H1 (cell line): ENCODE measurements at regions not wholly inside any gene's neighbourhood (a gene's known extent, or its start where the extent isn't known, plus 50 kb on each side); places are given as distances from the start of the nearest gene placed in this dataset.

Experiments used
- CTCF ChIA-PET: fragments of 300-600 bp; sonication (Branson Sonifier 250); formaldehyde crosslinking; loops from one replicate; lab custom pipeline; 2021; ENCODE audit not compliant: partially characterized antibody; lab: Charles Lee
- POLR2A ChIA-PET: fragments of 300-600 bp; sonication (Branson Sonifier 250); formaldehyde crosslinking; loops from one replicate; lab custom pipeline; 2021; ENCODE audit warnings: inconsistent platforms; ENCODE audit not compliant: partially characterized antibody; lab: Charles Lee
- DNase-seq, 2 experiments: peaks; one replicate each; pipeline versions ENCODE4 v3.0.0 to v3.0.0-alpha.2; 2010 to 2022; ENCODE audit warnings: low spot score in 2 of 2, low read depth in 1 of 2, mixed read lengths in 1 of 2
- FAIRE-seq: peaks from 2 replicates; lab custom pipeline; 2011; peaks lifted over from hg19 to GRCh38; lab: Jason Lieb, UNC
- H2AFZ ChIP-seq: 2 replicates; pipeline ENCODE4 v1.8.1; 2012; ENCODE audit warnings: low read length, inconsistent platforms
- H2AK5ac ChIP-seq: 2 replicates; pipeline ENCODE4 v1.6.1; 2013; ENCODE audit warnings: low read depth, low read length
- H2BK120ac ChIP-seq: replicated peaks from 2 replicates; pipeline ENCODE3; 2013; ENCODE audit warnings: low read depth, low read length, inconsistent platforms
- H2BK12ac ChIP-seq: 2 replicates; pipeline ENCODE4 v1.6.1; 2013; ENCODE audit warnings: low read depth, low read length
- H2BK15ac ChIP-seq: 2 replicates; pipeline ENCODE4 v1.6.1; 2013; ENCODE audit warnings: low read length
- H2BK20ac ChIP-seq: 2 replicates; pipeline ENCODE4 v1.6.1; 2013; ENCODE audit warnings: low read length
- H2BK5ac ChIP-seq: 2 replicates; pipeline ENCODE4 v1.6.1; 2013; ENCODE audit warnings: low read depth, low read length
- H3K14ac ChIP-seq: 2 replicates; pipeline ENCODE4 v1.6.1; 2013; ENCODE audit warnings: inconsistent platforms; ENCODE audit not compliant: insufficient read length
- H3K18ac ChIP-seq: 2 replicates; pipeline ENCODE4 v1.6.1; 2013; ENCODE audit warnings: low read length; ENCODE audit errors: extremely low read depth
- H3K23ac ChIP-seq: 2 replicates; pipeline ENCODE4 v1.6.1; 2013; ENCODE audit warnings: inconsistent platforms; ENCODE audit not compliant: insufficient read length
- H3K23me2 ChIP-seq: 2 replicates; pipeline ENCODE4 v1.6.1; 2013; ENCODE audit warnings: low read depth, low read length
- H3K27ac ChIP-seq: 2 replicates; pipeline ENCODE4 v1.6.1; 2011; ENCODE audit warnings: low read depth, low read length, inconsistent platforms
- H3K27me3 ChIP-seq, 4 experiments: replicated peaks in 1 of 4; 1 replicate in 1 of 4; 2 replicates in 3 of 4; pipeline versions ENCODE4 v1.6.1 to v1.8.1; 2011 to 2013; ENCODE audit warnings: low read length in 3 of 4, mild to moderate bottlenecking in 3 of 4, inconsistent platforms in 2 of 4, mixed read lengths in 2 of 4, moderate library complexity in 1 of 4; ENCODE audit not compliant: control insufficient read depth in 3 of 4, insufficient read depth in 3 of 4; ENCODE audit errors: extremely low read depth in 1 of 4
- H3K36me3 ChIP-seq, 4 experiments: 2 replicates each; pipeline versions ENCODE4 v1.6.1 to v1.8.1; 2011 to 2013; ENCODE audit warnings: mild to moderate bottlenecking in 4 of 4, low read length in 3 of 4, moderate library complexity in 2 of 4, control low read depth in 1 of 4, inconsistent platforms in 1 of 4; ENCODE audit not compliant: insufficient read depth in 4 of 4, control insufficient read depth in 2 of 4
- H3K4ac ChIP-seq: replicated peaks from 2 replicates; pipeline ENCODE3; 2013; ENCODE audit warnings: low read length, low read depth, mixed read lengths, inconsistent platforms; ENCODE audit not compliant: insufficient read length
- H3K4me1 ChIP-seq, 4 experiments: replicated peaks in 1 of 4; 1 replicate in 1 of 4; 2 replicates in 3 of 4; pipeline versions ENCODE4 v1.6.1 to v1.8.1; 2011 to 2013; ENCODE audit warnings: low read length in 3 of 4, inconsistent platforms in 2 of 4, mixed read lengths in 1 of 4; ENCODE audit not compliant: insufficient read depth in 4 of 4, control insufficient read depth in 3 of 4
- H3K4me2 ChIP-seq, 2 experiments: 2 replicates each; pipeline versions ENCODE4 v1.6.1 to v1.8.1; 2011 to 2013; ENCODE audit warnings: low read depth in 2 of 2, low read length in 2 of 2, control low read depth in 1 of 2, inconsistent platforms in 1 of 2, mild to moderate bottlenecking in 1 of 2; ENCODE audit not compliant: insufficient read depth in 1 of 2
- H3K4me3 ChIP-seq, 4 experiments: fragments of 200-600, 300-600 bp in 1 of 4; sonication (generic), shearing (Covaris generic), sonication (Bioruptor Twin) in 1 of 4; 2 replicates each; pipeline versions ENCODE4 v1.5.1 to v1.8.1; 2011 to 2016; ENCODE audit warnings: low read length in 4 of 4, low read depth in 3 of 4, control low read depth in 2 of 4, inconsistent platforms in 2 of 4, mild to moderate bottlenecking in 2 of 4, mixed read lengths in 1 of 4, moderate library complexity in 1 of 4; ENCODE audit not compliant: insufficient read depth in 2 of 4; ENCODE audit errors: extremely low read depth in 1 of 4
- H3K56ac ChIP-seq: replicated peaks from 2 replicates; pipeline ENCODE3; 2013; ENCODE audit warnings: low read depth, mild to moderate bottlenecking, mixed read lengths, low read length, inconsistent platforms; ENCODE audit not compliant: insufficient read length
- H3K79me1 ChIP-seq: 2 replicates; pipeline ENCODE4 v1.6.1; 2013; ENCODE audit warnings: low read depth, low read length, control low read depth
- H3K79me2 ChIP-seq, 2 experiments: 2 replicates each; pipeline versions ENCODE4 v1.6.1 to v1.8.1; 2012 to 2013; ENCODE audit warnings: low read length in 2 of 2, mild to moderate bottlenecking in 2 of 2, inconsistent platforms in 1 of 2; ENCODE audit not compliant: insufficient read depth in 2 of 2, control insufficient read depth in 1 of 2
- H3K9ac ChIP-seq, 4 experiments: replicated peaks in 1 of 4; 1 replicate in 1 of 4; 2 replicates in 3 of 4; pipeline versions ENCODE4 v1.6.1 to v1.8.1; 2011 to 2013; ENCODE audit warnings: low read depth in 3 of 4, low read length in 3 of 4, control low read depth in 2 of 4, mild to moderate bottlenecking in 2 of 4, moderate library complexity in 2 of 4, inconsistent platforms in 1 of 4; ENCODE audit errors: extremely low read depth in 1 of 4
- H3K9me3 ChIP-seq, 2 experiments: 2 replicates each; pipeline versions ENCODE4 v1.6.1 to v1.8.1; 2012 to 2013; ENCODE audit warnings: mild to moderate bottlenecking in 2 of 2, moderate library complexity in 2 of 2, control low read depth in 1 of 2, inconsistent platforms in 1 of 2, low read depth in 1 of 2, low read length in 1 of 2, mixed read lengths in 1 of 2; ENCODE audit not compliant: insufficient read depth in 2 of 2
- H4K20me1 ChIP-seq, 2 experiments: replicated peaks in 1 of 2; 2 replicates each; pipeline versions ENCODE3 to v1.8.1; 2011 to 2013; ENCODE audit warnings: inconsistent platforms in 2 of 2, low read length in 2 of 2, mild to moderate bottlenecking in 1 of 2; ENCODE audit not compliant: insufficient read depth in 2 of 2, control insufficient read depth in 1 of 2
- H4K5ac ChIP-seq: 2 replicates; pipeline ENCODE4 v1.6.1; 2013; ENCODE audit warnings: low read length, low read depth, mixed read lengths, inconsistent platforms; ENCODE audit not compliant: insufficient read length
- H4K8ac ChIP-seq: 2 replicates; pipeline ENCODE4 v1.8.0; 2013; ENCODE audit warnings: mild to moderate bottlenecking, moderate library complexity, low read length, inconsistent platforms; ENCODE audit not compliant: insufficient read depth; ENCODE audit errors: extremely low read depth
- H4K91ac ChIP-seq: replicated peaks from 2 replicates; pipeline ENCODE3; 2013; ENCODE audit warnings: low read length, mixed read lengths, inconsistent platforms; ENCODE audit not compliant: insufficient read length
- CEBPB ChIP-seq: IDR thresholded peaks from 2 replicates; pipeline ENCODE4 v1.6.1; 2012; ENCODE audit warnings: low read depth, low read length
- CHD1 ChIP-seq: IDR thresholded peaks from 2 replicates; pipeline ENCODE4 v1.6.1; 2012; ENCODE audit warnings: low read depth, low read length, improper control_type of control experiment
- CHD2 ChIP-seq: IDR thresholded peaks from 2 replicates; pipeline ENCODE4 v1.6.1; 2012; ENCODE audit warnings: low read length, improper control_type of control experiment
- E2F6 ChIP-seq: IDR thresholded peaks from 2 replicates; pipeline ENCODE4 v1.6.1; 2012; ENCODE audit warnings: inconsistent platforms
- EP300 ChIP-seq, 2 experiments: IDR thresholded peaks; 1 replicate in 1 of 2; 2 replicates in 1 of 2; pipeline ENCODE4 v1.6.1; 2011 to 2012; ENCODE audit warnings: low read depth in 2 of 2, low read length in 2 of 2, mild to moderate bottlenecking in 2 of 2, borderline replicate concordance in 1 of 2, inconsistent platforms in 1 of 2, moderate library complexity in 1 of 2
- NRF1 ChIP-seq: IDR thresholded peaks from 2 replicates; pipeline ENCODE4 v1.6.1; 2011; ENCODE audit warnings: mild to moderate bottlenecking, low read depth, low read length, improper control_type of control experiment
- POU5F1 ChIP-seq: IDR thresholded peaks from 2 replicates; pipeline ENCODE4 v1.6.1; 2011; ENCODE audit warnings: low read depth, mild to moderate bottlenecking, low read length, moderate library complexity
- SRF ChIP-seq: IDR thresholded peaks from 2 replicates; pipeline ENCODE4 v1.6.1; 2011; ENCODE audit warnings: mild to moderate bottlenecking, low read depth, low read length, moderate library complexity
- TAF7 ChIP-seq: optimal IDR thresholded peaks from 2 replicates; pipeline ENCODE3; 2011; ENCODE audit warnings: low read depth, mild to moderate bottlenecking, inconsistent platforms, low read length, moderate library complexity, borderline replicate concordance
- WGBS, 2 experiments: shearing (Covaris generic) in 1 of 2; methylation state at CpG; one replicate each; pipeline versions ENCODE4 v1.1.6 to v1.1.7; 2013 to 2015; ENCODE audit warnings: low lambda C conversion rate in 2 of 2, mixed read lengths in 2 of 2, inconsistent platforms in 1 of 2, low coverage in 1 of 2, missing lambda C conversion rate in 1 of 2; ENCODE audit not compliant: insufficient replicate concordance in 2 of 2, insufficient coverage in 1 of 2, insufficient read length in 1 of 2; ENCODE audit errors: extremely low coverage in 1 of 2, missing lambda C conversion rate in 1 of 2; 5-methylcytosine and 5-hydroxymethylcytosine counted together

GRCh38 chr15:62676891-62677290 is 365.7 kb upstream of the TPM1 start:
- no peaks in the 10 kb centered on the region for H3K36me3 ChIP-seq
- no peaks in the 10 kb centered on the region for H3K79me2 ChIP-seq
- no peak overlapping the region for H2BK20ac ChIP-seq
- H4K20me1 ChIP-seq: no peaks in the 10 kb centered on the region
- no peak overlapping the region for H3K4ac ChIP-seq
- WGBS, 2 experiments: 84% methylated on average over 6 of the region's 6 CpGs; no CpG with 5 or more reads in 1 of the 2 experiments
- H4K91ac ChIP-seq: no peak overlapping the region
- no peaks in the 10 kb centered on the region for H3K79me1 ChIP-seq
- no peak overlapping the region for H3K9ac ChIP-seq
- H2AFZ ChIP-seq: no peak overlapping the region
- no peaks in the 10 kb centered on the region for H3K27me3 ChIP-seq
- H3K4me3 ChIP-seq: no peak overlapping the region
- no peak overlapping the region for H3K14ac ChIP-seq
- H3K23me2 ChIP-seq: no peaks in the 10 kb centered on the region
- no peak overlapping the region for H4K5ac ChIP-seq
- H3K27ac ChIP-seq: no peak overlapping the region
- no peak overlapping the region for H3K18ac ChIP-seq
- no peak overlapping the region for H2AK5ac ChIP-seq
- ChIA-PET POLR2A (no interaction called here), CTCF (interaction anchor here (1.0 kb wide), 1 partner anchor 8 kb away, joined by 3 read pairs; no protein-coding TSS in a partner anchor)
- no peaks in the 10 kb centered on the region for H3K4me1 ChIP-seq
- H2BK5ac ChIP-seq: no peak overlapping the region
- H3K9me3 ChIP-seq: no peaks in the 10 kb centered on the region
- no peak overlapping the region for H2BK120ac ChIP-seq
- H4K8ac ChIP-seq: no peak overlapping the region
- H2BK12ac ChIP-seq: no peak overlapping the region
- H3K56ac ChIP-seq: no peak overlapping the region
- FAIRE-seq (no peak), DNase-seq (no peak)
- TF ChIP-seq E2F6: no peak
- TF ChIP-seq CHD1: no peak
- TF ChIP-seq CEBPB: no peak
- TF ChIP-seq NRF1: no peak
- TF ChIP-seq SRF: no peak
- TF ChIP-seq TAF7: no peak
- TF ChIP-seq POU5F1: no peak
- no peak for TF ChIP-seq CHD2
- no peak for TF ChIP-seq EP300 (IDR thresholded peaks at IDR 0.05; ENCODE audit: borderline replicate concordance in 1 of 2, low read depth in 2 of 2, low read length in 2 of 2)
- no peak overlapping the region for H3K23ac ChIP-seq
- no peak overlapping the region for H2BK15ac ChIP-seq
- no peak overlapping the region for H3K4me2 ChIP-seq
